ENCODE measurements at regions not wholly inside any gene's neighbourhood (a gene's known extent, or its start where the extent isn't known, plus 50 kb on each side); places are given as distances from the start of the nearest gene placed in this dataset.

GRCh38 chr2:234242459-234242836 lies 191.9 kb downstream of the SPP2 start:
- Histone ChIP-seq H3K27me3 (no peaks in the 10 kb centered on the region), H3K27ac (no peak overlapping the region), H3K9me3 (peaks cover 0 to 7% of the 10 kb centered on the region in 2 donors), H3K4me3 (no peak overlapping the region), H3K4me1 (no peaks in the 10 kb centered on the region), H3K36me3 (no peaks in the 10 kb centered on the region)
- DNase-seq (ENCODE audit: low spot score), result no peak
- TF ChIP-seq CTCF (IDR thresholded peaks at IDR 0.05), result no peak

- Histone ChIP-seq H3K4me3 (no peak overlapping the region), H3K27me3 (no peaks in the 10 kb centered on the region), H3K27ac (no peak overlapping the region), H3K9me3 (peaks cover 0 to 7% of the 10 kb centered on the region in 2 donors), H3K4me1 (no peaks in the 10 kb centered on the region), H3K36me3 (no peaks in the 10 kb centered on the region)
- no peak for TF ChIP-seq CTCF (IDR thresholded peaks at IDR 0.05)
- DNase-seq (ENCODE audit: low spot score), result no peak
Observed at GRCh38 chr2:234241656-234242458, 191.4 kb downstream of the SPP2 start.

GRCh38 chr2:234240917-234241316 lies 190.4 kb downstream of the SPP2 start:
- H3K9me3 ChIP-seq, result peaks cover 0 to 7% of the 10 kb centered on the region in 2 donors

GRCh38 chr2:234235191-234235590 lies 184.7 kb downstream of the SPP2 start:
- DNase-seq (ENCODE audit: low spot score), result no peak
- H3K27ac ChIP-seq, result no peak overlapping the region
- no peak for TF ChIP-seq CTCF (IDR thresholded peaks at IDR 0.05)

More at GRCh38 chr2:234240917-234241316, 190.4 kb downstream of the SPP2 start:
- H3K27me3 ChIP-seq, result no peaks in the 10 kb centered on the region
- no peak overlapping the region for H3K27ac ChIP-seq
- no peak for TF ChIP-seq CTCF (IDR thresholded peaks at IDR 0.05)
- H3K4me1 ChIP-seq, result no peaks in the 10 kb centered on the region
- DNase-seq (ENCODE audit: low spot score), result no peak
- no peak overlapping the region for H3K4me3 ChIP-seq
- H3K36me3 ChIP-seq, result no peaks in the 10 kb centered on the region

GRCh38 chr2:234231460-234231859 lies 181.0 kb downstream of the SPP2 start:
- no peaks in the 10 kb centered on the region for H3K9me3 ChIP-seq
- no peaks in the 10 kb centered on the region for H3K36me3 ChIP-seq
- no peak for DNase-seq (ENCODE audit: low spot score)

More at GRCh38 chr2:234235191-234235590, 184.7 kb downstream of the SPP2 start:
- H3K4me1 ChIP-seq, result no peaks in the 10 kb centered on the region
- H3K27me3 ChIP-seq, result no peaks in the 10 kb centered on the region
- no peaks in the 10 kb centered on the region for H3K36me3 ChIP-seq
- H3K4me3 ChIP-seq, result no peak overlapping the region
- peaks cover 0 to 7% of the 10 kb centered on the region in 2 donors for H3K9me3 ChIP-seq

More at GRCh38 chr2:234231460-234231859, 181.0 kb downstream of the SPP2 start:
- Histone ChIP-seq H3K4me1 (no peaks in the 10 kb centered on the region), H3K27ac (no peak overlapping the region), H3K4me3 (no peak overlapping the region), H3K27me3 (no peaks in the 10 kb centered on the region)
- TF ChIP-seq CTCF (IDR thresholded peaks at IDR 0.05), result no peak

Measured in right atrium auricular region (tissue), 2 donors.